HG02973 (cell line): ENCODE measurements at regions not wholly inside any gene's neighbourhood (a gene's known extent, or its start where the extent isn't known, plus 50 kb on each side); places are given as distances from the start of the nearest gene placed in this dataset.
"Not testable (repeated sequence)": the region's sequence is repeated elsewhere in the genome, so short reads cannot be mapped to it uniquely, and the experiment has no call there.

Source experiments
- ATAC-seq: cut with Tn5 transposase; IDR thresholded peaks from one replicate; pipeline ENCODE4 v1.9.1; 2021; ENCODE audit warnings: moderate library complexity; ENCODE audit not compliant: unreplicated experiment

GRCh38 chr12:126390969-126391566, 1325.8 kb downstream of the AACS start:
- ATAC-seq, result no peak

- ATAC-seq, result no peak
Measured at GRCh38 chr12:126396536-126396935, 1331.3 kb downstream of the AACS start.

GRCh38 chr12:126397071-126397581, 1331.9 kb downstream of the AACS start:
- no peak for ATAC-seq

GRCh38 chr12:126397660-126398059, 1332.4 kb downstream of the AACS start:
- no peak for ATAC-seq

- no peak for ATAC-seq
Measured at GRCh38 chr12:126400831-126401230, 1335.6 kb downstream of the AACS start.

- ATAC-seq, result no peak
Measured at GRCh38 chr12:126404293-126404881, 1339.2 kb downstream of the AACS start.

GRCh38 chr12:126418400-126418799, 1353.2 kb downstream of the AACS start:
- ATAC-seq, result no peak

GRCh38 chr12:126419131-126419530, 1353.9 kb downstream of the AACS start:
- ATAC-seq, result no peak

GRCh38 chr12:126424696-126425095, 1359.5 kb downstream of the AACS start:
- no peak for ATAC-seq

- no peak for ATAC-seq
Measured at GRCh38 chr12:126425264-126425663, 1360.0 kb downstream of the AACS start.

GRCh38 chr12:126428769-126429168, 1363.5 kb downstream of the AACS start:
- no peak for ATAC-seq

GRCh38 chr12:126430921-126431320, 1365.7 kb downstream of the AACS start:
- ATAC-seq, result no peak

GRCh38 chr12:126431767-126432166, 1366.5 kb downstream of the AACS start:
- ATAC-seq, result no peak

- no peak for ATAC-seq
Measured at GRCh38 chr12:126432780-126433179, 1367.5 kb downstream of the AACS start.

GRCh38 chr12:126434412-126434985, 1369.3 kb downstream of the AACS start:
- ATAC-seq, result no peak

GRCh38 chr12:126436041-126436440, 1370.8 kb downstream of the AACS start:
- no peak for ATAC-seq

- ATAC-seq, result no peak
Measured at GRCh38 chr12:126437934-126438333, 1372.7 kb downstream of the AACS start.

GRCh38 chr12:126443977-126444376, 1378.7 kb downstream of the AACS start:
- no peak for ATAC-seq

- no peak for ATAC-seq
Measured at GRCh38 chr12:126447346-126447745, 1382.1 kb downstream of the AACS start.

- no peak for ATAC-seq
Measured at GRCh38 chr12:126451809-126452208, 1386.6 kb downstream of the AACS start.

GRCh38 chr12:126452686-126453085, 1387.5 kb downstream of the AACS start:
- not testable (repeated sequence) for ATAC-seq

- ATAC-seq, result no peak
Measured at GRCh38 chr12:126454581-126454980, 1389.3 kb downstream of the AACS start.
